IMR-90 (cell line): ENCODE measurements at regions not wholly inside any gene's neighbourhood (a gene's known extent, or its start where the extent isn't known, plus 50 kb on each side); places are given as distances from the start of the nearest gene placed in this dataset.

Experiments used
- ATAC-seq: fragments of 200-7000 bp; cut with Tn5 transposase; 2 replicates; pipeline ENCODE4 v1.9.1; 2020; ENCODE audit warnings: low read depth, mild to moderate bottlenecking, moderate library complexity
- BruUV-seq: library from RNA; stranded (reverse); fragments of 400-500 nt; replicated peaks from 2 replicates; lab custom pipeline; 2021; lab: Mats Ljungman, UMichigan
- CTCF ChIA-PET: fragments of 300-600 bp; formaldehyde crosslinking; extraction: SDS; loops from one replicate; lab custom pipeline; 2021; ENCODE audit warnings: antibody characterized with exemption; lab: Yijun Ruan, JAX
- POLR2A ChIA-PET: fragments of 300-600 bp; sonication (Branson Sonifier 250); formaldehyde crosslinking; loops from one replicate; lab custom pipeline; 2022; ENCODE audit warnings: antibody characterized with exemption; ENCODE audit not compliant: unreplicated experiment; lab: Charles Lee
- DNase-seq: peaks from one replicate; pipeline ENCODE4 v3.0.0; 2013
- H2AFZ ChIP-seq: replicated peaks from 2 replicates; pipeline ENCODE3; 2013; ENCODE audit warnings: low read length, mild to moderate bottlenecking; ENCODE audit not compliant: poor library complexity
- H2AK5ac ChIP-seq: 2 replicates; pipeline ENCODE4 v1.6.1; 2013; ENCODE audit warnings: low read depth, low read length, inconsistent platforms
- H2AK9ac ChIP-seq: replicated peaks from 2 replicates; pipeline ENCODE3; 2013; ENCODE audit warnings: mild to moderate bottlenecking, low read depth, low read length, moderate library complexity; ENCODE audit not compliant: poor library complexity
- H2BK120ac ChIP-seq: 2 replicates; pipeline ENCODE4 v1.6.1; 2013; ENCODE audit warnings: low read depth, low read length, inconsistent platforms
- H2BK15ac ChIP-seq: 3 replicates; pipeline ENCODE4 v1.6.1; 2013; ENCODE audit warnings: low read depth, low read length, inconsistent platforms
- H2BK20ac ChIP-seq: 2 replicates; pipeline ENCODE4 v1.6.1; 2013; ENCODE audit warnings: low read depth, mild to moderate bottlenecking, inconsistent platforms, low read length, moderate library complexity
- H2BK5ac ChIP-seq: 2 replicates; pipeline ENCODE4 v1.6.1; 2013; ENCODE audit warnings: mild to moderate bottlenecking, low read depth, low read length, inconsistent platforms; ENCODE audit not compliant: poor library complexity, severe bottlenecking
- H3K14ac ChIP-seq: replicated peaks from 2 replicates; pipeline ENCODE4 v1.6.1; 2013; ENCODE audit warnings: low read depth, low read length, inconsistent platforms
- H3K18ac ChIP-seq: 2 replicates; pipeline ENCODE4 v1.6.1; 2013; ENCODE audit warnings: low read depth, low read length, control low read depth
- H3K23ac ChIP-seq: 2 replicates; pipeline ENCODE4 v1.6.1; 2013; ENCODE audit warnings: low read depth, low read length, inconsistent platforms
- H3K27ac ChIP-seq: 2 replicates; pipeline ENCODE4 v1.5.1; 2013; ENCODE audit warnings: mild to moderate bottlenecking, control low read depth, low read length; ENCODE audit not compliant: insufficient read depth
- H3K27me3 ChIP-seq: 2 replicates; pipeline ENCODE4 v1.6.1; 2013; ENCODE audit warnings: low read length; ENCODE audit not compliant: control insufficient read depth, insufficient read depth
- H3K36me3 ChIP-seq: 2 replicates; pipeline ENCODE4 v1.6.1; 2013; ENCODE audit warnings: low read length, mixed read lengths; ENCODE audit not compliant: control insufficient read depth, insufficient read depth
- H3K4ac ChIP-seq: 2 replicates; pipeline ENCODE4 v1.6.1; 2013; ENCODE audit warnings: low read depth, low read length, inconsistent platforms
- H3K4me1 ChIP-seq: 2 replicates; pipeline ENCODE4 v1.6.1; 2013; ENCODE audit warnings: low read length, mixed read lengths; ENCODE audit not compliant: control insufficient read depth, insufficient read depth
- H3K4me2 ChIP-seq: 2 replicates; pipeline ENCODE4 v1.6.1; 2013; ENCODE audit warnings: low read depth, mild to moderate bottlenecking, control low read depth, low read length, moderate library complexity
- H3K4me3 ChIP-seq: 2 replicates; pipeline ENCODE4 v1.5.1; 2013; ENCODE audit warnings: low read depth, mild to moderate bottlenecking, control low read depth, low read length, moderate library complexity; ENCODE audit not compliant: insufficient read depth
- H3K56ac ChIP-seq: 2 replicates; pipeline ENCODE4 v1.6.1; 2013; ENCODE audit warnings: low read length, inconsistent platforms; ENCODE audit not compliant: insufficient read depth; ENCODE audit errors: extremely low read depth
- H3K79me1 ChIP-seq, 2 experiments: 2 replicates each; pipeline ENCODE4 v1.6.1; 2013; ENCODE audit warnings: low read length in 2 of 2, inconsistent platforms in 1 of 2, low read depth in 1 of 2
- H3K9ac ChIP-seq: 2 replicates; pipeline ENCODE4 v1.6.1; 2013; ENCODE audit warnings: low read depth, low read length, control low read depth
- H3K9me1 ChIP-seq: 2 replicates; pipeline ENCODE4 v1.6.1; 2013; ENCODE audit warnings: low read length, inconsistent platforms; ENCODE audit not compliant: insufficient read depth
- H3K9me3 ChIP-seq: 2 replicates; pipeline ENCODE4 v1.6.1; 2013; ENCODE audit warnings: low read length; ENCODE audit not compliant: control insufficient read depth, insufficient read depth
- H4K20me1 ChIP-seq: 2 replicates; pipeline ENCODE4 v1.6.1; 2013; ENCODE audit warnings: low read length, inconsistent platforms; ENCODE audit not compliant: insufficient read depth
- H4K5ac ChIP-seq: 2 replicates; pipeline ENCODE4 v1.6.1; 2013; ENCODE audit warnings: mild to moderate bottlenecking, low read depth, low read length, control low read depth
- H4K8ac ChIP-seq, 2 experiments: 2 replicates each; pipeline ENCODE4 v1.6.1; 2013; ENCODE audit warnings: low read depth in 2 of 2, low read length in 2 of 2, control low read depth in 1 of 2, inconsistent platforms in 1 of 2
- H4K91ac ChIP-seq: 2 replicates; pipeline ENCODE4 v1.6.1; 2013; ENCODE audit warnings: low read depth, low read length, inconsistent platforms; ENCODE audit not compliant: insufficient read depth
- BHLHE40 ChIP-seq: fragments of 150-350 bp; IDR thresholded peaks from 2 replicates; pipeline ENCODE4 v1.6.1; 2016; ENCODE audit warnings: mild to moderate bottlenecking, low read depth, low read length
- MAZ ChIP-seq: IDR thresholded peaks from 2 replicates; pipeline ENCODE4 v1.6.1; 2012; ENCODE audit warnings: low read depth, mild to moderate bottlenecking, low read length, improper control_type of control experiment, moderate library complexity, borderline replicate concordance
- MXI1 ChIP-seq: IDR thresholded peaks from 2 replicates; pipeline ENCODE4 v1.6.1; 2012; ENCODE audit warnings: low read depth, mild to moderate bottlenecking, low read length, moderate library complexity, borderline replicate concordance
- NFE2L2 ChIP-seq: fragments of 150-350 bp; IDR thresholded peaks from 2 replicates; pipeline ENCODE4 v1.6.1; 2016; ENCODE audit warnings: low read depth, mild to moderate bottlenecking, low read length
- POLR2A ChIP-seq: IDR thresholded peaks from 2 replicates; pipeline ENCODE4 v1.6.1; 2012; ENCODE audit warnings: mild to moderate bottlenecking, low read depth, low read length
- RAD21 ChIP-seq: IDR thresholded peaks from 2 replicates; pipeline ENCODE4 v1.6.1; 2012; ENCODE audit warnings: low read length, improper control_type of control experiment
- RFX5 ChIP-seq: IDR thresholded peaks from 2 replicates; pipeline ENCODE4 v1.8.0; 2012; ENCODE audit warnings: low read depth, mild to moderate bottlenecking, low read length, moderate library complexity
- WGBS, 2 experiments: methylation state at CpG; one replicate each; pipeline versions ENCODE4 v1.1.5 to v1.1.7; 2013; ENCODE audit warnings: missing lambda C conversion rate in 2 of 2; ENCODE audit not compliant: insufficient read length in 1 of 2; ENCODE audit errors: extremely low coverage in 2 of 2; 5-methylcytosine and 5-hydroxymethylcytosine counted together
- dilution Hi-C: fragments of 300-500 bp; cut with HindIII; formaldehyde crosslinking; loops from one replicate; pipeline ENCODE4 v1.14.3; 2018; ENCODE audit warnings: low sequenced_read_pairs; ENCODE audit not compliant: unreplicated experiment
- in situ Hi-C: fragments of 300-500 bp; cut with MboI; formaldehyde crosslinking; loops from 3 replicates; pipeline ENCODE4 v1.14.3; 2019; ENCODE audit warnings: low sequenced_read_pairs, inconsistent platforms, mixed read lengths
- intact Hi-C: fragments of 100-400 bp; cut with micrococcal nuclease; formaldehyde crosslinking; loops from 2 replicates; pipeline ENCODE4 v1.10.0; 2022
- TF ChIP-seq, protein P1 (sequence below): fragments of 150-350 bp; IDR thresholded peaks from 2 replicates; pipeline ENCODE4 v1.6.1; 2016; ENCODE audit warnings: low read depth, mild to moderate bottlenecking, low read length, moderate library complexity, borderline replicate concordance

DNA sequence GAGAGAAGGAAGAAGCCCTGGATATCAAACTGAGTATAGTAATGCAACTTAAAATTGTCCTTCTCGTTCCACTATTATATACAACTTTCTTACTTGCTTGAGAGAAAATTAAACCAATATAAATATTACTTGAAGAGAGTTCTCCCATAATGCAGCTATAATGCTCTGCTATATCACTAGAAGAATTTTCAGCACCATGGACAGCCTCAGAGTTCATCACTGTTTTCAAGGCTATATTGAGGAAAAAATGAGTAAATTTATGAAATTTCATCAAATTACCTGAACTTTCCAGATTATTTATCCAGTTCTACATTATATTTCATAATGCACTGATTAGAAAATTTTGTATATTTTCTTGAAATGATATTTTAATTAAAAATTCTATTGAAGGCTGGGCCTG is 1053.5 kb upstream of the FAM98A start:
- Histone ChIP-seq H4K5ac (no peak overlapping the region), H3K79me1 (no peaks in the 10 kb centered on the region), H2BK20ac (no peak overlapping the region), H3K56ac (no peak overlapping the region), H2AFZ (no peak overlapping the region), H2BK120ac (no peak overlapping the region), H2AK9ac (no peak overlapping the region), H3K23ac (no peak overlapping the region), H2AK5ac (no peak overlapping the region), H3K4me1 (no peaks in the 10 kb centered on the region), H3K9ac (no peak overlapping the region), H2BK15ac (no peak overlapping the region), H3K9me3 (0 out of 2 replicates have a peak, but pooled peaks cover 1% of the 10 kb centered on the region), H3K36me3 (no peaks in the 10 kb centered on the region), H3K14ac (no peak overlapping the region), H3K9me1 (no peaks in the 10 kb centered on the region), H4K91ac (no peak overlapping the region), H3K27me3 (no peaks in the 10 kb centered on the region), H3K4ac (no peak overlapping the region), H3K4me3 (no peak overlapping the region), H3K4me2 (no peak overlapping the region), H3K18ac (no peak overlapping the region), H3K27ac (no peak overlapping the region), H4K20me1 (no peaks in the 10 kb centered on the region), H4K8ac (no peak overlapping the region), H2BK5ac (no peak overlapping the region)
- intact Hi-C loops (no loop called here), dilution Hi-C loops (no loop called here), in situ Hi-C loops (no loop called here)
- TF ChIP-seq MAZ (no peak), MXI1 (no peak), BHLHE40 (no peak), POLR2A (no peak), NFE2L2 (no peak), RAD21 (no peak), RFX5 (no peak)
- TF ChIP-seq, protein P1, sequence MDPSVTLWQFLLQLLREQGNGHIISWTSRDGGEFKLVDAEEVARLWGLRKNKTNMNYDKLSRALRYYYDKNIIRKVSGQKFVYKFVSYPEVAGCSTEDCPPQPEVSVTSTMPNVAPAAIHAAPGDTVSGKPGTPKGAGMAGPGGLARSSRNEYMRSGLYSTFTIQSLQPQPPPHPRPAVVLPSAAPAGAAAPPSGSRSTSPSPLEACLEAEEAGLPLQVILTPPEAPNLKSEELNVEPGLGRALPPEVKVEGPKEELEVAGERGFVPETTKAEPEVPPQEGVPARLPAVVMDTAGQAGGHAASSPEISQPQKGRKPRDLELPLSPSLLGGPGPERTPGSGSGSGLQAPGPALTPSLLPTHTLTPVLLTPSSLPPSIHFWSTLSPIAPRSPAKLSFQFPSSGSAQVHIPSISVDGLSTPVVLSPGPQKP: no peak
- no TSS peak for BruUV-seq
- DNase-seq (no peak), ATAC-seq (no peak)
- WGBS, 2 experiments: no CpG with 5 or more reads among the region's 1 CpG
- ChIA-PET CTCF (no interaction called here), POLR2A (no interaction called here)
